DOHH2 (cell line): ENCODE measurements at regions not wholly inside any gene's neighbourhood (a gene's known extent, or its start where the extent isn't known, plus 50 kb on each side); places are given as distances from the start of the nearest gene placed in this dataset.

Experiments used
- EZH2phosphoT487 ChIP-seq: fragments of 200-600 bp; sonication (generic); IDR thresholded peaks from 2 replicates; pipeline ENCODE4 v1.6.1; 2017; ENCODE audit warnings: borderline replicate concordance, mild to moderate bottlenecking, antibody characterized with exemption, low read length, moderate library complexity, mixed read lengths
- TF ChIP-seq, protein P1 (sequence below): fragments of 200-600 bp; sonication (generic); IDR thresholded peaks from one replicate; pipeline ENCODE4 v1.5.1; 2014; ENCODE audit warnings: antibody characterized with exemption, mild to moderate bottlenecking, low read depth, low read length; ENCODE audit not compliant: poor library complexity, severe bottlenecking

- TF ChIP-seq, protein P1, sequence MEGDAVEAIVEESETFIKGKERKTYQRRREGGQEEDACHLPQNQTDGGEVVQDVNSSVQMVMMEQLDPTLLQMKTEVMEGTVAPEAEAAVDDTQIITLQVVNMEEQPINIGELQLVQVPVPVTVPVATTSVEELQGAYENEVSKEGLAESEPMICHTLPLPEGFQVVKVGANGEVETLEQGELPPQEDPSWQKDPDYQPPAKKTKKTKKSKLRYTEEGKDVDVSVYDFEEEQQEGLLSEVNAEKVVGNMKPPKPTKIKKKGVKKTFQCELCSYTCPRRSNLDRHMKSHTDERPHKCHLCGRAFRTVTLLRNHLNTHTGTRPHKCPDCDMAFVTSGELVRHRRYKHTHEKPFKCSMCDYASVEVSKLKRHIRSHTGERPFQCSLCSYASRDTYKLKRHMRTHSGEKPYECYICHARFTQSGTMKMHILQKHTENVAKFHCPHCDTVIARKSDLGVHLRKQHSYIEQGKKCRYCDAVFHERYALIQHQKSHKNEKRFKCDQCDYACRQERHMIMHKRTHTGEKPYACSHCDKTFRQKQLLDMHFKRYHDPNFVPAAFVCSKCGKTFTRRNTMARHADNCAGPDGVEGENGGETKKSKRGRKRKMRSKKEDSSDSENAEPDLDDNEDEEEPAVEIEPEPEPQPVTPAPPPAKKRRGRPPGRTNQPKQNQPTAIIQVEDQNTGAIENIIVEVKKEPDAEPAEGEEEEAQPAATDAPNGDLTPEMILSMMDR, result no peak
- no peak for TF ChIP-seq EZH2phosphoT487
Observed at GRCh38 chr1:188425687-188426086, 1596.9 kb downstream of the PLA2G4A start.
